Stimulated activated CD8-positive, alpha-beta memory T cell treated with anti-CD3 and anti-CD28 coated beads, Interleukin-7, amount 100 ng/mL, for 24 hours (primary cell): ENCODE measurements at regions not wholly inside any gene's neighbourhood (a gene's known extent, or its start where the extent isn't known, plus 50 kb on each side); places are given as distances from the start of the nearest gene placed in this dataset.
"Not testable (repeated sequence)": the region's sequence is repeated elsewhere in the genome, so short reads cannot be mapped to it uniquely, and the experiment has no call there.

ENCODE experiments used
- DNase-seq: peaks from one replicate; pipeline ENCODE4 v3.0.0-alpha.2; 2020; ENCODE audit warnings: low read depth

DNA sequence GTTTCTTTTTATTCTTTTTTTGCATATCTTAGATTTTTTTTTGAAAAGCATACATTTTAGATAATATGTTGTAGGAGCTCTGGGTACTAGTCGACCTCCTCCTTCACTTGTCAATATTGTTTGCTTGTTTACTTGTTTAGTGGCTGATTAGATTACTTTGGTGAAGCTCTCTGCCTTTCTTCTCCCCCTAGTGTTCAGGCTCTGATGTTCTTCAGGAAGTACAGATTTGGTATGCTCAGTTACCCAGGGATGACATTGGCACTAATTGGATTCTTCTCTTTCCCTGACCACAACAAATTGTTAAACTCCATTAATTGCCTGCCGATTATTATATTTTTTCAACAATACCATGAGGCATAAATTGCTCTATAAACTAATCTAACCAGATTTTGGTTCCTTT, 491.2 kb downstream of the SUCLG1 start:
- no peak for DNase-seq

DNA sequence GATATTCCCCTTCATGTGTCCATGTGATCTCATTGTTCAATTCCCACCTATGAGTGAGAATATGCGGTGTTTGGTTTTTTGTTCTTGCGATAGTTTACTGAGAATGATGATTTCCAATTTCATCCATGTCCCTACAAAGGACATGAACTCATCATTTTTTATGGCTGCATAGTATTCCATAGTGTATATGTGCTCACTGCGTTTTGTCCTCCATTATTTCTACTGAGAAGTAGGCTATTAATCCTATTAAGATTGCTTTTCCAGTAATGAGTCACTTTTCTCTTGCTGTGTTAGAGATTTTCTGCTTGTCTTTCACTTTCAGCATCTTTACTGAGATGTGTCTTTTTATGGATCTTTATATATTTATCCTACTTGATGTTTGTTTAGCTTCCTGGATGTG, 492.1 kb downstream of the SUCLG1 start:
- not testable (repeated sequence) for DNase-seq

DNA sequence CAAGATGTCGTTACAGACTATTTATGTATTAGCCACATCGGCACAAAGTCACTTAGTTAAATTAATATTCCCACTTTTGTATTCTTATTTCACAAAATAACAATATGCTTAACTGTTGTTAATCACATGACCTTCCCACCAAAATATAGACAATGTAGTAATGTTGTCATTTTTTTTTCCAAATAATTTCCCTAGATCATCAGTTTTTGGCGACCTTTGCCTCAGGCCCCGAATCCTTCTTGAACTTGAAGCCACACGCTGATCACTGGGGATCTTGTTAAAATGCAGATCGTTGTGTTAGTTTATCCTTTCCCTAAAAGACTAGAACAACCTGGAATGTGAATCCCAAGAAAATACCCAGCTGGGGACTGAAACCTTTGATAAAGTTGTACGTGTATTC, 497.6 kb downstream of the SUCLG1 start:
- DNase-seq: no peak

DNA sequence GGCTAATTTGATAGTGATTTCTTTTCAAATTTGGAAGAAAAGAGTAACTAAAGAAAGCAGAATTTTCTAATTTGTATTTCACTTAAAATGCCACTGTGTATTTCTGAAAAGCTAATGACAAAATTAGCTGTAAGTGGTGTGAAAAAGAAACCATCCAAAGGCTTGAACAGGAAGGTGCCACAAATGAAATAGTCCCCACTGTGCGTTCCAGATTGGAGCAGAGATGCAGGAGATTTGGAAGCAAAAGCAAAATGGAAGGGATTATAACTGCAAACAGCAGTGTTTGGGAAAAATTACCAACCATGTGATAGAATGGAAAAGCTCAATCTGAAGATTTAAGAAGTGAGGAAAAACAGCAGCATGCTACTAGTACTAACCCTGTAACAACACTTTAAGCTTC, 498.7 kb downstream of the SUCLG1 start:
- no peak for DNase-seq

DNA sequence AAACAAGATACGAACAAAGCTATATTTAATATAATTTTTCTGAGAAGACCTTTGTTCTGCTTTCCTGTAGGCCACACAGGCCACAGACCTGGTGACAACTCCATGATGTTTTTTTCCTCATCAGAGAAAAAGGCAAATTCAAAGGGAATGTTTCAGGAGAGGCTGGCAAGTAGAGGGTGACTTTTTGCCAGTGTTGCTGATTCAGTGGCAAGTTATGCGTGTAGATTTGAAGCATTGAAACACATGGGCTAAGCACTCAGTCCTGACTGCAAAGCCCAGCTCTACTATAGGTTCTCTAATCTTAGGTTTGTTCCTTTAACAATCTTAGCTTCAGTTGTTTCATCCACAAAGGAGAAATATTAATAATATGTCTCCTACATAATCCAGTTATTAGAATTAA, 499.8 kb downstream of the SUCLG1 start:
- no peak for DNase-seq

DNA sequence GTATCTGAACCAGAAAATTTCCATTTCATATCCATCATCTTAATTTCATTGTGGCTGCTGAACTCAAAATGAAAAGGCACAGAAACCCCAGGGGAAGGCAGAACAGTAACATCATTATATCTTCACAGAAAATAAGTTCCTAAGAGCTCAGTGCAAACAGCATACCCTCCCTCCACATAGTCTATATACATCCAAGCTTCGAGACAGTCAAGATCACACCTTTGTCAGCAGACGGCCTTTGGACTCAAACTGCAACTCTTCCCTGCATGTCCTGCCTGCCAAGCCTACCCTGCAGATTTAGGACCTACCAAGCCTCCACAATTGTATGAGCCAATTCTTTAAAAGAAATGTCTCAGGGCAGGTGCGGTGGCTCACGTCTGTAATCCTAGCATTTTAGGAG, 502.1 kb downstream of the SUCLG1 start:
- no peak for DNase-seq

DNA sequence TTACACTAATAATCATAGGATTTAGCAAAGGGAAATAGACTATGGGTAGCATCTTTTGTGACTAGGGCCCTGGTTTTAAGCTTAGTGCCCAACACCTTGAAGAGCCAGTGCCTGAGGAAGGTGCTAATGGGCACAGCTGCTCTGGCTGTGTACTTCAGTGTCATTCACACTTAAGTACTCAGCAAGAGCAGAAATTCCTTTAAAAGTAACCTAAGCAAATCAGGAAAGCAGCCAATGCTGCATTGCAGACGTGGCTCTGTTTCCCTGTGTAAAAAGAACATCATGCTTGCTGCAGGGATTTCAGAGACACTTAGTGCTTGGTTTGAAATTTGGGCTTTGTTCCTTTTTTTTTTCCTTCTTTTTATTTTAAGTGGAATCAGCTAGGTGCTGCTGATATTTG, 505.4 kb downstream of the SUCLG1 start:
- DNase-seq: no peak

DNA sequence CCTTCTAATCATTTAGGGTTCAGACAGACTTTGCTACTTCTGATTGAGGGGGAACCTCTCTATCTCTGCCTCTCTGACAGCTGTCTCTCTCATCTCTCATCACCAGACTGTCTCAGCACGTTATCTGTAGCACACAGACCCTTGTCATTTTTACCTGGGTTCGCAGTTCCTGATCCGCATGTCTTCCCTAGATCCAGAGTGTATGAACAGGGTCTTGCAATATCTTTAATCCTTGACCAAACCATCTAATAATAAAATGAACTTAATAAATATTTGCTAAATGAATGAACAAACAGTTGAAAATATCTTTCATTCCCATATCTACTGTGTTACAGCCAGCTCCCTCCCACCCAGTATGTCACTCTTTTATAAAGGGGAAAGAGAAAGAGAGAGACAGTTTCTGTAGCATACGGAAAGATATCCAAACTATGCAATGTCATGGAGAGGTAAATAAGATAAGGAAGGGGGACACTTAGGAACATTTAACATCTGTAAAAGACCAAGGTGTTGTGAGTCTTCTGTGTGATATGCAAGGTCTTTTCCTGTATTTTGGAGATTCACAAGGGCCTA, 507.6 kb downstream of the SUCLG1 start:
- no peak for DNase-seq

DNA sequence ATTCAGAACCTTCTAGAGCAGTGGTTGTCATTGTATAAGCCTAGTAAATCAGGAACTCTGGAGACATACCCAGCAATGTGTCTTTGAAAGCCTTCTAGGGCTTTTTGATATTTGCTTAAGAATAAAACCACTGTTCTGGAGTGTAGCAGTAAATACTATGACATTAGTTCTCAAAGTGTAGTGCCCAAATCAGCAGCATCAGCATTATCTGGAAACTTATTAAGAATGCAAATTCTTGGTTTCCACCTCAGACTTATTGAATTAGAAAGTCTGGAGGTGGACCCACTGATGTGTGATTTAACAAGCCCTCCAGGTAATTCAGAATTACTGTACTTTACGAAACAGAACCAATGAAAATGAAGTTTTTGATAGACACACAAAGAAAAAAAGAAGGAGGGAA, 509.7 kb downstream of the SUCLG1 start:
- DNase-seq: no peak

DNA sequence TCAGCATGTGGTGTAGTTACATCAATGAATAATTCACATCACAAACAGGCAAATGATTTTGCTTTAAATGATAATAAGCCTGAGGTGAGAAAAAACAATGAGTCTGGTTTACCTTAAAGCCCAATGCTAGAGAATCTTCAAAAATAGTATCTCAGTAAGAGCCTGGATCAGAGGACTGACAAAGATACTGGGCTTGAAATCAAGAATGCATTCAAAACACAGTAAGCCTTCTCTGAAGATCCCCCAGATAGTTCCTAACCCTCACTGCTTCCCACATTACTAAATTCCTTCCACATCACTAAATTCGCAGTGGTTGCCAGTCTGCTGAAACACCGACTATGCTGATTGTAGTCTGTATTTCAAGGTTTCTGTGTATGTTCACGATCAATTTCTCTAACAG, 514.9 kb downstream of the SUCLG1 start:
- no peak for DNase-seq

DNA sequence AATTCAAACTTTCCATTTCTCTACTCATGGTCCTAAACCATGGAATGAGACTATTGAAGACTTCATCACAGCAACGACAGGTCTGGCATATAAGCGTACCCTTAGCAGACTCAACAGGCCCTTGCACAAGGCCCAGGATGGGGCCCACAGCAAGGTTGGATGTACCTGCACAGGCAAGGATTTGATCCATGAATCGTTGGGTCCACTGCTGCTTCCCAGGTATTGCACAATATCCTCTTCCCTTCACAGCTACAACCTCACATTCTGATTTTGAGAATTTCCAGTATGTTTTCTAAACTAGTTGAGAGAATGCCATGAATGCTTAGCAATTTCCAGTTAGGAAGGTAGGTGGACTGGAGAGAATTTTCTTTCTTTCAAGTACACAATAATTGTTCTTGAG, 515.8 kb downstream of the SUCLG1 start:
- DNase-seq: no peak

DNA sequence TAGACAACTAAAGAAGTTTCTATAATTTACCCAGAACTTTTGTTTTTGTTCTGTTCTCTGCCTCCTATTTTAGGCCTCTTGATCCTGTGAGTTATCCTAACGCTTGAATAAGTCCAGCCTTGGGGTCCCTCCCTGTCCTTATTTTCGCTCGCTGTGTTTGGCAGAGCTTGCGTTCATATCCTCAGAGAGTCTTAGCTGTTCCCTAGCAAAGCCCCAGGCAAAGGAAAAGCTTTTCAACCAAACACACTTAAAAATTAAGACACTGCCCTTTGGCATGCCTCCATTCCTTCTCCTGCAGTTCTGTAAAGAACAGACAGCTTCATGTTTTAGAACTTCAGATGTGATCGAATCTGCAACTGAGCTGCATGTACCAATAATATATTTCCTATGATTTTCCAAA, 517.2 kb downstream of the SUCLG1 start:
- no peak for DNase-seq

DNA sequence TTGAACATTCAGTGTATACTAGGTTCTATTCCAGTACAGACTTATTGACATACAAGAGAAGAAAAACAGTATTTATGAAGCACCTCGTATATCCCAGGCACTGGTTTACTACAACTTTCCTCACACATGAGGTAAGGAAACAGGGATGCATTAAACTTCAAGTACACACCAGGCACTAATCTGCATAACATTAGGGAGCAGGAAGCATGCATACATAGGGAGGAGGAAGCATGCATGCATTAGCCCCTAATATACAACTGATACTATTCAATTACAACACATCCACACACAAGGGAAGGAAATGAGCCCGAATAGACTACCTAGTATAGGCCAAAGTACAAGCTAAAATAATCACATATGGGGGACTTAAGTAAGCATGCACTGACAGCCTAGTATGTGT, 525.3 kb downstream of the SUCLG1 start:
- DNase-seq: no peak

DNA sequence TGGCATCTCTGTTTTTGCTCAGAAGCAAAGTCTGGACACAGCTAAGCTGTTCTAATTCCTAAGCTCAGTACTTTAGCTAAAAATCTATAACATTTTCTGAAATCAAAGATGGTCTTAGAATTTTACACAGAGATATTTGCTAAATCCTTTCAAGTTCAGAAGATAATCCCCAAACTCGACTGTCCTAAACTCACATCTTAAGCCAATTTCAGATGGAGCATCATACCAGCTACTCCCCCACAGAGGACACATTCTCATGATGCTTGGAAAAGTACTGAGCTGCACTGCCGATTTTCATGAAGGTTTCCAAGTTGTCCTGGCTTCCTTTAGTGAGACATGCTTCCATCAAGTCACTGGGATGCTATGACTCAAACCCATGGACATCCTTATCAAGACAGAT, 535.5 kb downstream of the SUCLG1 start:
- DNase-seq: no peak

DNA sequence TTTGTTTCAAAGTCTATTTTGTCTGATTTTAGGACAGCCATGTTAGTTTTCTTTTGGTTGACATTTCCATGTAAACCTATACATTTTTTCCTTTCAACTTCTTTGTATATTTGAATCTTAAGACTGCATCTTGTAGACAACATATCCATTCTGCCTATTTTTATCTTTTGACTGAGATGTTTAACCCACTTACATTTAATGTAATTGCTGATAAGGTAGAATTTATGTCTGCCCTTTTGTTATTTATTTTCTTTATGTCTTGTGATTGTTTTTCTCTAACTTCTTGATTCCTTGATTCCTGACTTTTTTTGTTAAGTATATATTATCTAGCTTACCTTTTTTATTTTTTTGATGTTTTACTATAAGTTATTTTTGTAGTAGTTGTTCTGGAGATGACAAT, 542.5 kb downstream of the SUCLG1 start:
- no peak for DNase-seq

DNA sequence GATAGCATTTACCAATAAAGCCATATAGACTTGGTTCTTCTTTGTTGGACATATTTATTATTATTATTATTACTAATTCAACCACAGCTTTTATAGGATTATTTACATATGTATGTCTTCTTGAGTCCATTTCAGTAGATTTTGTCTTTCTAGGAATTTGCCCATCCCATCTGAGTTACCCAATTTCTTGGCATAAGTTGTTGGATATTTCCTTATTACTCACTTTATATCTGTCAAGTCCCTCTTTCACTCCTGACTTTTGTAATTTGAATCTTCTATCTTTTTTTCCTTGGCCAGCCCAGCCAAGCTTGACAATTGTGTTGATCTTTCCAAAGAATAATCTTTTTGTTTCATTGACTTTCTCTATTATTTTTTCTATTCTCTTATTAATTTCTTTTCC, 543.7 kb downstream of the SUCLG1 start:
- DNase-seq: no peak

DNA sequence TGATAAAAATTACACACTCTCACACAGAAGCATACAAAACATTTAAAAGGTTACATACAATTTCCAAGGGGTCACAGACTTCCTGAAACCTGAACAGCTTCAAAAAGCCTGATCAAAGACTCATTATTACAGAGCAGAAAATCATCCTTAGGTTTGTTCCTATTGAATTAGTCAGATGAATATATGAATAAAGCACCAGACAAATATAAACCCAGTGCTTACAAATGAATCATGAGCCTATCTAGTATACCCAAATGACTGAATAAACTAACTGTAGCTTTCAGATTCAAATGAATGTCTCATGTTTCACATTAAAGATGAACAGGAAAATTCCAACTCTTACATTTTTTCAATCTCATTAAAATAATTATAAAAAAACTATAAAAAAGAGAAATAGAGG, 550.3 kb downstream of the SUCLG1 start:
- no peak for DNase-seq

DNA sequence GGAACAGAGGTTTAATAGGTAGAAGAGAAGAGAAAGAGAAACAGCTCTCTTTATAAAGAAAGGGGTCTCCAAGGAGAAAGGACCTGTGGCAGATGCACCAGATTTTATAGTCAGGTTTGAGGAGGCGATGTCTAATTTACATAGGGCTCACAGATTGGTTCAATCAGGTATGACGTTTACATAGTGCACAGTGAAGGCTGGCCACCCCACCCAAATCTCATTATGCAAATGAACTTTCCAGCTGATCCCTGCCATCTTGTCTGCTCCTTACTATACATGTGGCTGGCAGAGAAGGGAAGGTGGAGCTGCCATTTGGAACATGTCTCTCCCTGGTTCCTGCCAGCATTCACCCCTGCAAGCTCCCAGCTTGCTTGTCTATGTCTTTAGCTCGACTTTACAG, 557.8 kb downstream of the SUCLG1 start:
- no peak for DNase-seq

DNA sequence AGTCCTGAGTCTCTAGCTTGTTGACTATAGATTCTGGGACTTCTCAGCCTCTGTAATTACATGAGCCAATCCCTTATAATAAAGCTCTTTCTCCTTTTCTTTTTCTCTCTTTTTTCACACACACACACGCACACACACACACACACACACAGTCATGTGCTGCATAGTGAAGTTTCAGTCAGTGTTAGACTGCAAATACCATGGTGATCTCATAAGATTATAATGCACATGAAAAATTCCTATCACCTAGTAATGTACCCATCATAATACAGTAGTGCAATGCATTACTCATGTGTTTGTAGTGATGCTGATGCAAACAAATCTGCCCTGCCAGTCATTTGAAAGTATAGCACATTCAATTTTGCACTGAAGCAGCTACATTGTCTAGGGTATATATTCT, 558.2 kb downstream of the SUCLG1 start:
- DNase-seq: no peak

DNA sequence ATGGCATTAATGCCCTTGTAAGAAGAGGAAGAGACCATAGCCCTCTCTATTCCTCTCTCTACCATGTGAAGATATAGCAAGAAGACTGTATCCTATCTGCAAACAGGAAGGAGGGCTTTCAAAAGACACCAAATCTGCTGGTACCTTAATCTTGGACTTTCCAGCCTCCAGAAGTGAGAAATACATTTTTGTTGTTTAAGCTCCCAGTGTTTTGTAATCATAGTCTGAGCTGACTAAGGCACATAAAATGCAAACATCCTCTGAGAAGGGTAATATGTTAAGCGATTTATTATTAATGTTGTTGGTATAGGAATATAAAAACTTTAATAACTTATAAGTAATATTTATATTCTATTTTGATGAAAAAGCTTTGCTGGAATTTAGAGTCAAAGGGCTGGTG, 559.8 kb downstream of the SUCLG1 start:
- no peak for DNase-seq

DNA sequence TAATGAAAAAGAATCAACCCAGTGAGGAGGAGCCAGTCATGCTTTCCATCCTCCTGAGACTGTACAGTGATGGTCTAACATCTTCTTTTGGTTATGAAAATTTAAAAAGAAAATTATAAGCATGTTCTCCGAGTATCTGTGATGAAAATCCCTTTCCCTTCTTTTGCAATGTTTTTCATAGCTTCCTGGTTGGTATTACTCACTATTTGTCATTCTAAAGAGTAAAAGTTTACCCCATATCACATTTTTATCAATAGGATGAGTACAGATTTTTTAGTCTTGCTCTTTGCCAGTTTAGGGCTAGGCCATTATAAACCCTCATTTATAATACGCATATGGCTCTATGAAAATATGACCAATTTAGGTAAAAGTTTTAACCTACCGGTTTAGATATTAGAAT, 564.1 kb downstream of the SUCLG1 start:
- DNase-seq: no peak

DNA sequence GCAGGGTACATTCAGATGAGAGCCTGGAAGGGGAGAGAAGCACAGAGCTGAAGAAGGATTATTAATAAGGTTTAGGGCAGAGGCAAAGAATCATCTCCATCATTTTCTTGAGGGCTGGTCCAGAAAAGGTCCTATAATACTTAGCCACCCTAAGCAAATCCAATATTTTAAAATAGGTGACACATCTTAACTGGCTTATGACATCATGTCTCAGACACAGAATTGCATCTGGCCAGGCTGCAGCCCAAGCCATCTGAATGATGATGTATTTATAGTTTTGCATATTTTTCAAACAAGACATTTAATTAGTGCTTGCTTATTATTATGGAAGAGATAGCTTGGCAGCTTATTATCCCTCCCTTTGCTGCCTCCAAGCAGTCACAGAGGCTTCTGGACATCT, 571.3 kb downstream of the SUCLG1 start:
- DNase-seq: no peak

DNA sequence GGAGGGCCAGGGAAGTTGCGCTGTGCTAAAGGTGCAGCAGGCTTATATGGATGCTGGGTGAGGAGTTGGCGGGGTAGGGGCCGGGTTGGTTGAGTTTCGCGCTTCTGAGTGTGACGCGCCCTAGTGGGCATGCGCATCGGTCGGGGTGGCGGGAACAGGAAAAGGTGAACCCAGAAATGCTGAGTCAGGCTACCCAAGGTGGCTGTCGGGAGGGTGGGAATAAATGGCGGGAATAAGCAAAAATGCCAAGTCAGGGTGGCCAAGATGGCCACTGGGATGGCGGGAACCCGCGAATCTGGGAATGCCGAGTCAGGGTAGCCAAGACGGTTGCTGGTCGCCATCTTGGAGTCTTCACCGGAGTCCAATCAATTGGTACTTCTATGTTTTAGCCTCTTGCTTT, 580.0 kb downstream of the SUCLG1 start:
- DNase-seq: no peak

DNA sequence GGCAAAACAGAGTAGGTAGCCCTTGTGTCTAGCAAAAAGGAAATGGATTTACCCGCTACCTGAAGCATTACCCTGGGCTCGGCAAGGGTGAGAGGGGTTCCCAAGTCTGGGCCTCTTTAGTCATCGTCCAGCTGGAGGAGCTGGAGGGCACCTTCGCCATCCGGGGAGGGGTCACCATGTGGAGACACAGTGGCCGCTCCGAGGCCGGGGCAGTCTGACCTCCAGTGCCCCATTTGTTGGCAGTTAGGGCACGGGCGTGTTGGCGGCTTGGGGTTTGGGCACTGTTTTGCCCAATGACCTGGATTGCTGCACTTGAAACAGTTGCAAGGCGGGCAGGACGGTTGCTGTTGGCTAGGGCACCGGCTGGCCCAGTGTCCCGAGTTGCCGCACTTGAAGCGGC, 581.8 kb downstream of the SUCLG1 start:
- DNase-seq: not testable (repeated sequence)
